GM18873 (cell line): ENCODE measurements at regions not wholly inside any gene's neighbourhood (a gene's known extent, or its start where the extent isn't known, plus 50 kb on each side); places are given as distances from the start of the nearest gene placed in this dataset.
"Not testable (repeated sequence)": the region's sequence is repeated elsewhere in the genome, so short reads cannot be mapped to it uniquely, and the experiment has no call there.

Source experiments
- ATAC-seq: cut with Tn5 transposase; IDR thresholded peaks from one replicate; pipeline ENCODE4 v1.9.1; 2021; ENCODE audit warnings: mild to moderate bottlenecking, moderate library complexity, moderate number of reproducible peaks; ENCODE audit not compliant: unreplicated experiment, low FRiP score

DNA sequence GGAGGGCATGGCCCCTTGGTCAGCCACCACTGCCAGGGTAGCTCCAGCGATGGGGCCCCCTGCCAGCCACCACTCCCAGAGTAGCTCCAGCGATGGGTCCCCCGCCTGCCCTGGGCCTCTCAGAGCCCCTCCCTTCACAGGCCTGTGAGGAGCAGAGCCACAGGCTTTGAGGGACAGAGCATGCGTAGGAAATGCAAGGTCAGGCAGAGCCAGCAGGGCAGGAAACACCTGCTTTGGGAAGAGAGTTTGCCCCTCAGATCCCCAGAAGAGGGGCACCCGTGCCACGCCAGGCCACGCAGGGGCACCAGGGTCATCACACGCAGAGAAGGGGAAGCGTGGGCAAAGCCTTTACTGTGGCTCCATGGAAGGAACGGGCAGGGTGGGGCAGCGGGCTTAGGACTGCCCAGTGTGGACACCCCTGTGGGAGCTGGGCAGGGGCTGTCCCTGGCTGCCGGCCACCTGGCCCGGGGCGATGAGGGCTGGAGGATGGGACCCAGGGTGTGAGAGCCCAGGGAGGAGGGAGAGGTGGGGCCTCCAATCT is 477.8 kb downstream of the BRD1 start:
- no peak for ATAC-seq

GRCh38 chr22:49349181-49349835 is 478.4 kb downstream of the BRD1 start:
- ATAC-seq: no peak

- no peak for ATAC-seq
Observed at GRCh38 chr22:49348631-49349030, 479.0 kb downstream of the BRD1 start.

DNA sequence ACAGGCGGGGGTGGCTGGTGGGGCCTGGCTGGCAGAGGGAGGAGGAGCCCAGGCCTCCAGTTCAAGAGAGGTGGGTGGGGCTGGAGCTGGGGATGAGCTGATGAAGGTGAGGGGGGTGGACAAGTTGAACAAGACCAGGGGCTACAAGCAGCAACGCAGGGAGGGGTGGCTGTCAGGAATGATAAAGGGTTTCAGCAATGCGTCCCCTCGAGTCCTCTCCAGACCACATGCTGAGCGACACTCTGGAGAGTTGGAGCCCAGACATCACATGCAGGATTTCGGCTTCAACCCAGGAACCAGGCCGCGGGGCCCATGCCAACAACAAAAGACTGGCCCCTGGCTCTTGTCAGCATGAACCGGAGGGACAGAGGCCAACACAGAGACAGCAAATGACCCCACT is 480.3 kb downstream of the BRD1 start:
- ATAC-seq: no peak

DNA sequence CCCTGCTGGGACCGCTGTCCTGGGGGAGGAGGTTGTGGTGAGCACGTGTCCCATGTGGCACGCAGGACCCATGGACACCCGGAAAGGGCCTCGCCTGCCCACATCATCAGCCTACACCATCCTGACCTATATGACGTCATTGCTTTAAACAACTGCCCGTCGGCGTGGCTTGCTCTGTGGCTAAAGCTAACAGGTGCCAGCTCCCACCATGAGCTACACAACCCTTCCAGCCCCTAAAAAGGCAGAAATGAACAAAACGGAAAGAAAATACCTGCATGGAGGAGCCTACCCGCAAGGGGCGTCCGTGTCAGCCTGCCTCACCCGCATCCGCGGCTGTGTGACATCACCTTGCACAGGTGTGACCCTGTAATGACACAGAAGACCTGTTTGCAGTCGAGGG is 481.8 kb downstream of the BRD1 start:
- ATAC-seq: no peak

- no peak for ATAC-seq
Observed at GRCh38 chr22:49344656-49345055, 483.0 kb downstream of the BRD1 start.

GRCh38 chr22:49344161-49344560 is 483.5 kb downstream of the BRD1 start:
- no peak for ATAC-seq

GRCh38 chr22:49340406-49340805 is 487.3 kb downstream of the BRD1 start:
- ATAC-seq: no peak

DNA sequence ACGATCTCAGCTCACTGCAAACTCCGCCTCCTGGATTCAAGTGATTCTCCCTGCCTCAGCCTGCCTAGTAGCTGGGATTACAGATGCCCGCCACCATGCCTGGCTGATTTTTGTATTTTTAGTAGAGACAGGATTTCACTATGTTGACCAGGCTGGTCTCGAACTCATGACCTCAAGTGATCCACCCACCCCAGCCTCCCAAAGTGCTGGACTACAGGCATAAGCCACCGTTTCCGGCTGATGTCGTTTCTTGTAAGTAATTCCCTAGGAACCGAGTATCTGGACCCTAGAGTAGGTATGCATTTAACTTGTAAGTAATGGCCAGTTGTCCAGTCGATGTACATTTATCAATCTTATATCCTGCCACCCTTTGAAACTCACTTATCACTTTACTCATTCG is 491.2 kb downstream of the BRD1 start:
- not testable (repeated sequence) for ATAC-seq

- ATAC-seq: no peak
Observed at GRCh38 chr22:49334976-49335375, 492.7 kb downstream of the BRD1 start.

GRCh38 chr22:49334449-49334789 is 493.3 kb downstream of the BRD1 start:
- no peak for ATAC-seq

DNA sequence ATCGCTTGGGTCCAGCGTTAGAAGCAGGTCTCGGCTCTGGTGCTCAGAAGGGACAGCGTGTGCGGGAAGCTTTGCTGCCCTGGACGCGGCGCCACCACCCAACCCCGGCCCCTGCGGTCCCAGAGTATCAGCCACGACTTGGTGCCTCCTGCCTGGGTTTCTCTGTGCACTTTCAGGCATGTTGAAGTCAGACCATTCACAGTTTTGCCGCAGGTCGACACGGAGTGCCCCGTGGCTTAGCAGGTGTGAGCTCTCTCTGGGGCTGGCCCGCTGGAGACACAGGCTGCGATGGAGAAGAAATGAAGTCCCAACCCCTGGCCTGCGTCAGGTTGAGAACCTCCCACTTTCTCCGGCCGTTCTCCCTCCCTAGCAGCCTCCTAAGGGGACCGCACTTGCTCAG is 494.5 kb downstream of the BRD1 start:
- no peak for ATAC-seq

DNA sequence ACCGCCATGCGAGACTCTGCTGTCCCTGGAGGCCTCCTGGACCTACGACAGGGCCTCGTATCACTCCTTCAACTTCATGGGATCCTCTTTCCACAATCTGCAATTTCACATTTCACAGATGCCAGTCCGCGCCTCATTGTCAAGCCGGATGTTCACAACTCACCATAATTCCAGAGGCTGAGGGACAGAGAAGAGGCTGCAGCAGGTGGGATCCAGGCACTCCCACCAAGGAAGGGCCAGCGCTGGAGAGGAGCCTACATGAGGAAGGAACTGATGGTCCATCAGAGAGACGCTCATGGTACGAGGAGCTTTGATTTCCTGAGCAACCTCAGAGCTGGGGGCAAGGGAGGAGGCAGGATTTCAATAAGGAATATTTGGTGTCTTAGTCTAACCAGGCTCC is 495.0 kb downstream of the BRD1 start:
- no peak for ATAC-seq

DNA sequence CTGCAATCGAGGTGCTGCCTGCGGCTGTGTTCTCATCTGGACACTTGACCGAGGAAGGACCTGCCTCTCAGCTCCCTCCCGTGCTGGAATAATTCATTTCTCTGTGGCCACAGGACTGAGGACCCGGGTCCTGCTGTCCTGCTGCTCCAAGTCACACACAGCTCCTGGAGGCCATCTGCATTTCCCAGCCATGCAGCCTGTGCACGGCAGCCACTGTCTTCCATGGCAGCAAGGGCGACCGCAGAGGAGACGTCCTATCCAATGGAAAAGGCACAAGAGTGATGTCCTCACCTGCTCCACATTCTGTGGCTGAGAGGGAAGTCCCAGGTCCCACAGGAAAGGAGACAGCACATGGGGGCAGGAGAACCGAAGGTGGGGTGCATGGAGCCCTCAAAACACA is 495.8 kb downstream of the BRD1 start:
- no peak for ATAC-seq

- no peak for ATAC-seq
Observed at GRCh38 chr22:49331223-49331815, 496.4 kb downstream of the BRD1 start.

- no peak for ATAC-seq
Observed at GRCh38 chr22:49330421-49331222, 497.1 kb downstream of the BRD1 start.

- ATAC-seq: no peak
Observed at GRCh38 chr22:49329636-49330035, 498.0 kb downstream of the BRD1 start.

DNA sequence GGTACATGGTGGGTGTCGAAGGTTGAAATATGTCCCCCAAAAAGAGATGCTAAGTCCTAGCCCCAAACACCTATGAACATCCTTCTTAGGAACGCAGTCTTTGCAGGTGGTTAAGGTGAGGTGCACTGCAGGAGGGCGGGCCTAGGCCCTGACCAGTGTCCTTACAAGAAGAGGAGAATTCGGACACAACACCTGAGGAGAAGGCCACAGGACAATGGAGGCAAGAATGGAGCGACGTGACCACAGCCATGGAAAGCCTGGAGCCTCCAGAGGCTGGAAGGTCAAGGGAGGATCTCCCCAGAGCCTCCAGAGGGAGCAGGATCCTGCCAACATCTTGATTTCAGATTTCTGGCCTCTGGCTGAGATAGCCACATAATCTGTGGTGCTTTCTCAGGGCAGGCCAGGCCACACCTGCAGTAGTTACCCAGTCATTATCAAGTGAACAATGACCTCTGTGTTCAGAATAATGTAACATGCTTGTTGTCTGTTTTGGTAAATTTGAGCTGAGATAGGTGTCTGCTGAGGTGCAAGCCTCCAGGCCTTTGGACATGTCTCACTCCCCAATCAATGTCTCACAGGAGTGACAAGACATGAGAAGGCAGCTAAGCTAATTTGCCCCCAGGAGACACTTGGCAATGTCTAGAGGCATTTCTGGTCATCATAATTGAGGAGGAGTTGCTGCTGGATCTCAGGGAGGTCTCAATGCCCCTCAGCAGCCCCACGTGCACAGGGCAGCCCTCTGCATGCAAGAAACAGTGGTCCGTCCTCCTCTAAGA is 498.9 kb downstream of the BRD1 start:
- no peak for ATAC-seq

DNA sequence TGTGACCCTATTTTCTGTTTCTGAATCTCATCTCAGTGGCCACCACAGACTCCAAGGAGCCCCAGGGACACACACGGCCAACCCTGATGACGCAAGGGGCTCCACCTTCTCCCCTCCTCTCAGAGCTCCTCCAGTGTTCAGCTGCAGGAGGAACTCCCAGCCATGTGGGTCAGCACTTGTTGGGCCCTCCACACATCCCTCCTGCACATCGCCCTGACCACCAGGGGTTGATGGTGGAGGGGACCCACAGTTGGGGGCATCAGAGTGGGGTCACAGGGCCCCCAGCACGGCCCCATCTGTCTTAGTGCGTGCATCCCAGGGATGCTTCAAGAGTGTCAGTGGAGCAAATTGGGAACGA is 499.6 kb downstream of the BRD1 start:
- ATAC-seq: no peak

DNA sequence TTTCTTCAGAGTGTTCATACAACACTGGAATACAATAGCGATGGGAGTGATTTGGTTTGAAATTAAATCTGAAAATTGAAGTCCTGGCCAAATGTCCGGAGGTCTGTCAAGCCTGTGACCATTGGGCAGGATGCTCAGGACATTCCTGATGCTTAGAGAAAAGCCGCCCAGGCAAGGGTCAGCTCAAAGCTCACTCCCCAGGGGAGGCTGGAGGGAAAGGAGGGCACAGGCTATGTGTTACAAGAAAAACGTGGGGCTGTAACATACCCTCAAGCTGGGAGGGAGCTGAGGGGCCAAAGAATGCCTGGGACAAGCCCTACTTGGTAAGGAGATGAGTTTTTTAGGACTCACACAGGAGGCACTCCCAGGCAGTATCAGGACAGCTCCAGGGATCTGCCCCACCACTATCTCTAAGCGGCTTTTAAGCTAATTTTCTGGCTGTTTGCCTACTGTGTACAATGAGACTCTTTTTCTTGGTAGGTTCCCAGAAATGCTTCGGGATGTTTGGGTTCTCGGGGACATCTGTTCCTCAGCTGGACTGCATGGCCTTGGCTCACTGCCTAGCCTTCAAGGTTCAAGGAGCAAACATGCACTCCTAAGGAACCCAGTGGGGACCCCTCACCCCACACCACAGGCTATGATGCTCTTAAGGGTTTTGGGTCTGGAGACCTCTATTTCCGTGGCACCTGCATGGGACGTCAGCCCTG is 500.1 kb downstream of the BRD1 start:
- no peak for ATAC-seq
